ENCODE measurements at regions not wholly inside any gene's neighbourhood (a gene's known extent, or its start where the extent isn't known, plus 50 kb on each side); places are given as distances from the start of the nearest gene placed in this dataset.

DNA sequence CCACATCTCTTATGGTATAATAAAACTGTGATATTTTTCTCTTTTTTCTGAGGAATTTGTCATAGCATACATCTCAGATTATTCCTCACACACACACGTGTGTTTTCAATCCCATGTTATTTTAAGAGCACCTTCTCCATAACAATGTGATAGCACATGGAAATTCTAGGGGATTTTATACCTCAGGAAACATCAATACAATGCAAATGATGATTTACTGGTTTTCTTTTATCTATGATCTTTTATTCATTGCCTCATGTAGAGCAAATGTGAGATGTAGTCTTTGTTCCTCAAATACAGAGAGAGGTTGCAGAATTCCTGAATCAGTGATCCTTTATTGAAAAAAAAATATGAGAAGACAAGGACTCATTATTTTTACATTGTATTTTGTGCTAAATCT lies 128.3 kb upstream of the ROBO1 start:
- Histone ChIP-seq H3K27ac (no peak overlapping the region), H3K9me3 (no peaks in the 10 kb centered on the region), H3K4me1 (no peaks in the 10 kb centered on the region), H3K4me3 (no peak overlapping the region), H3K4me2 (no peak overlapping the region)
- 13% methylated on average over 1 of the region's 1 CpG for WGBS (ENCODE audit: missing lambda C conversion rate)
- ATAC-seq (no peak), FAIRE-seq (no peak), DNase-seq (ENCODE audit: low read depth in 1 of 2, low spot score in 1 of 2) (no peak)
- TF ChIP-seq HEYL (CRISPR knock-in tag; IDR thresholded peaks at IDR 0.05) = no peak
- no peak for TF ChIP-seq RNF2 (IDR thresholded peaks at IDR 0.05; ENCODE audit: borderline replicate concordance, low read depth)
- TF ChIP-seq RFX5 (IDR thresholded peaks at IDR 0.05) = no peak
- TF ChIP-seq JUN (IDR thresholded peaks at IDR 0.05) = no peak
- no peak for TF ChIP-seq CBX8 (IDR thresholded peaks at IDR 0.05)
- no peak for TF ChIP-seq NFE2L2 (conservative IDR thresholded peaks at IDR 0.05; ENCODE audit: low read length)
- no peak for TF ChIP-seq NPAS2 (CRISPR knock-in tag; IDR thresholded peaks at IDR 0.05; ENCODE audit: borderline replicate concordance)
- TF ChIP-seq RAD21 (conservative IDR thresholded peaks at IDR 0.05 in 1 of 2, IDR thresholded peaks at IDR 0.05 in 1 of 2) = no peak
- TF ChIP-seq FOXS1 (CRISPR knock-in tag; IDR thresholded peaks at IDR 0.05) = no peak
- no peak for TF ChIP-seq CEBPB (IDR thresholded peaks at IDR 0.05)
- no peak for TF ChIP-seq CBX2 (IDR thresholded peaks at IDR 0.05; ENCODE audit: borderline replicate concordance, low read depth)
- CTCF ChIA-PET = no interaction called here
- POLR2A ChIA-PET = no interaction called here

DNA sequence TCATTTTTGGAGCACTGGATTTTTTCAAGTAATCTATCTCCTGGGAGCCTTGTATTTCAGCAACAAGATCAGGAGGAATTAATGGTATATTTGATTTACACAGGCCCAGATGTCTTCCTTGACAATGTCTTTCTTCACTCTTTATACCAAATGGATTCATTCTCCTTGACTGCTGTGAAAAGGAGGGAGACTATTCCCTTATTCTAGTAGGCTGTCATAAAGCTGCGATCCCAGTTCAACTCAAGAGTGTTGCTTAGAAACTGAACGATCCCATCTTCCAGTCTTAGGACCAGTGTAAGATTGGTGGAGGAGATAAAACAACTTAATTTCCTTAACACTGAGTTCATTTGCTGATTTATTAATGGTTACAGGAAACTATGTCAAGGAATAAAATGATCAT lies 119.4 kb upstream of the ROBO1 start:
- CTCF ChIA-PET = no interaction called here
- WGBS (ENCODE audit: missing lambda C conversion rate) = 15% methylated on average over 2 of the region's 2 CpGs
- Histone ChIP-seq H3K27ac (no peak overlapping the region), H3K4me2 (no peak overlapping the region), H3K4me3 (no peak overlapping the region), H3K4me1 (no peaks in the 10 kb centered on the region), H3K9me3 (no peaks in the 10 kb centered on the region)
- POLR2A ChIA-PET = no interaction called here
- no peak for FAIRE-seq
- DNase-seq (ENCODE audit: low read depth in 1 of 2, low spot score in 1 of 2) = no peak
- ATAC-seq = no peak
- TF ChIP-seq POLR2A (IDR thresholded peaks at IDR 0.05; ENCODE audit: low read length) = no peak
- no peak for TF ChIP-seq MAZ (IDR thresholded peaks at IDR 0.05; ENCODE audit: borderline replicate concordance, low read depth, low read length)
- TF ChIP-seq SMC3 (IDR thresholded peaks at IDR 0.05) = no peak
- TF ChIP-seq, protein P1, sequence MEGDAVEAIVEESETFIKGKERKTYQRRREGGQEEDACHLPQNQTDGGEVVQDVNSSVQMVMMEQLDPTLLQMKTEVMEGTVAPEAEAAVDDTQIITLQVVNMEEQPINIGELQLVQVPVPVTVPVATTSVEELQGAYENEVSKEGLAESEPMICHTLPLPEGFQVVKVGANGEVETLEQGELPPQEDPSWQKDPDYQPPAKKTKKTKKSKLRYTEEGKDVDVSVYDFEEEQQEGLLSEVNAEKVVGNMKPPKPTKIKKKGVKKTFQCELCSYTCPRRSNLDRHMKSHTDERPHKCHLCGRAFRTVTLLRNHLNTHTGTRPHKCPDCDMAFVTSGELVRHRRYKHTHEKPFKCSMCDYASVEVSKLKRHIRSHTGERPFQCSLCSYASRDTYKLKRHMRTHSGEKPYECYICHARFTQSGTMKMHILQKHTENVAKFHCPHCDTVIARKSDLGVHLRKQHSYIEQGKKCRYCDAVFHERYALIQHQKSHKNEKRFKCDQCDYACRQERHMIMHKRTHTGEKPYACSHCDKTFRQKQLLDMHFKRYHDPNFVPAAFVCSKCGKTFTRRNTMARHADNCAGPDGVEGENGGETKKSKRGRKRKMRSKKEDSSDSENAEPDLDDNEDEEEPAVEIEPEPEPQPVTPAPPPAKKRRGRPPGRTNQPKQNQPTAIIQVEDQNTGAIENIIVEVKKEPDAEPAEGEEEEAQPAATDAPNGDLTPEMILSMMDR (IDR thresholded peaks at IDR 0.05) = no peak
- TF ChIP-seq HOXB13 (CRISPR knock-in tag; IDR thresholded peaks at IDR 0.05; ENCODE audit: low read depth) = no peak
- no peak for TF ChIP-seq ATOH8 (CRISPR knock-in tag; IDR thresholded peaks at IDR 0.05; ENCODE audit: low read depth)
- TF ChIP-seq ZFP36 (IDR thresholded peaks at IDR 0.05; ENCODE audit: borderline replicate concordance, partially characterized antibody) = no peak
- no peak for TF ChIP-seq HEYL (CRISPR knock-in tag; IDR thresholded peaks at IDR 0.05)
- no peak for TF ChIP-seq ESRRA (IDR thresholded peaks at IDR 0.05; ENCODE audit: borderline replicate concordance, low read length)
- no peak for TF ChIP-seq CEBPB (IDR thresholded peaks at IDR 0.05)
- no peak for TF ChIP-seq CBX2 (IDR thresholded peaks at IDR 0.05; ENCODE audit: borderline replicate concordance, low read depth)
- TF ChIP-seq, protein P2, sequence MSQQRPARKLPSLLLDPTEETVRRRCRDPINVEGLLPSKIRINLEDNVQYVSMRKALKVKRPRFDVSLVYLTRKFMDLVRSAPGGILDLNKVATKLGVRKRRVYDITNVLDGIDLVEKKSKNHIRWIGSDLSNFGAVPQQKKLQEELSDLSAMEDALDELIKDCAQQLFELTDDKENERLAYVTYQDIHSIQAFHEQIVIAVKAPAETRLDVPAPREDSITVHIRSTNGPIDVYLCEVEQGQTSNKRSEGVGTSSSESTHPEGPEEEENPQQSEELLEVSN (IDR thresholded peaks at IDR 0.05; ENCODE audit: borderline replicate concordance, low read depth) = no peak
- no peak for TF ChIP-seq RFX5 (IDR thresholded peaks at IDR 0.05)
- TF ChIP-seq JUN (IDR thresholded peaks at IDR 0.05) = no peak
- no peak for TF ChIP-seq FOSB (CRISPR knock-in tag; IDR thresholded peaks at IDR 0.05)
- TF ChIP-seq KDM5A (IDR thresholded peaks at IDR 0.05) = no peak
- TF ChIP-seq PHF8 (IDR thresholded peaks at IDR 0.05; ENCODE audit: borderline replicate concordance, low read depth) = no peak
- no peak for TF ChIP-seq HDAC2 (IDR thresholded peaks at IDR 0.05)
- no peak for TF ChIP-seq HMGXB4 (CRISPR knock-in tag; IDR thresholded peaks at IDR 0.05; ENCODE audit: borderline replicate concordance)
- TF ChIP-seq KDM1A (IDR thresholded peaks at IDR 0.05; ENCODE audit: low read depth) = no peak

All from A549 (cell line).